K562 (cell line): ENCODE measurements at regions not wholly inside any gene's neighbourhood (a gene's known extent, or its start where the extent isn't known, plus 50 kb on each side); places are given as distances from the start of the nearest gene placed in this dataset.

Experiments
- DIDO1 ChIP-seq: fragments of 450-650 bp; IDR thresholded peaks from 2 replicates; pipeline ENCODE4 v1.6.1; 2016; ENCODE audit warnings: low read depth, missing biosample characterization, missing genetic modification characterization
- DMBX1 ChIP-seq: fragments of 250-450 bp; sonication (Bioruptor Pico); IDR thresholded peaks from 2 replicates; pipeline ENCODE4 v1.8.0; 2022; ENCODE audit warnings: inconsistent platforms, mild to moderate bottlenecking, moderate library complexity, borderline replicate concordance
- ELF1 ChIP-seq: fragments of 200-800 bp; sonication (Bioruptor generic); IDR thresholded peaks from 2 replicates; pipeline ENCODE4 v1.6.1; 2016; ENCODE audit warnings: missing genetic modification characterization, missing compliant biosample characterization
- ETV5 ChIP-seq: sonication (generic); formaldehyde crosslinking; IDR thresholded peaks from 2 replicates; pipeline ENCODE4 v1.4.0; 2020; ENCODE audit warnings: low read depth, mild to moderate bottlenecking, missing genetic modification reagents
- FOXP4 ChIP-seq: sonication (generic); formaldehyde crosslinking; IDR thresholded peaks from 2 replicates; pipeline ENCODE4 v1.8.0; 2022; ENCODE audit warnings: mild to moderate bottlenecking, missing genetic modification reagents, borderline replicate concordance
- HINFP ChIP-seq: fragments of 450-650 bp; conservative IDR thresholded peaks from 2 replicates; pipeline ENCODE4 v1.6.1; 2016; ENCODE audit warnings: missing genetic modification characterization, low read depth, mild to moderate bottlenecking, control low read depth, missing compliant biosample characterization
- KAT7 ChIP-seq: sonication (generic); formaldehyde crosslinking; IDR thresholded peaks from 2 replicates; pipeline ENCODE4 v1.8.0; 2022; ENCODE audit warnings: missing genetic modification reagents, mild to moderate bottlenecking, borderline replicate concordance
- KHSRP ChIP-seq: fragments of 450-650 bp; IDR thresholded peaks from 2 replicates; pipeline ENCODE4 v1.6.1; 2017
- L3MBTL2 ChIP-seq: fragments of 450-650 bp; IDR thresholded peaks from 2 replicates; pipeline ENCODE4 v1.6.1; 2016; ENCODE audit warnings: mild to moderate bottlenecking, moderate library complexity
- MAZ ChIP-seq, 2 experiments: fragments of 450-650 bp in 1 of 2; sonication (generic) in 1 of 2; formaldehyde crosslinking; IDR thresholded peaks in 1 of 2; conservative IDR thresholded peaks in 1 of 2; 2 replicates each; pipeline versions ENCODE4 v1.4.0 to v1.5.0; 2020; ENCODE audit warnings: mild to moderate bottlenecking in 1 of 2, missing genetic modification reagents in 1 of 2
- MCM3 ChIP-seq: fragments of 450-650 bp; IDR thresholded peaks from 2 replicates; pipeline ENCODE4 v1.6.1; 2016
- NCOA2 ChIP-seq, 2 experiments: fragments of 450-650 bp; IDR thresholded peaks; 2 replicates each; pipeline ENCODE4 v1.6.1; 2018; ENCODE audit warnings: mild to moderate bottlenecking in 2 of 2, moderate library complexity in 1 of 2; ENCODE audit not compliant: partially characterized antibody in 2 of 2
- RBM34 ChIP-seq: fragments of 200-400 bp; formaldehyde crosslinking; IDR thresholded peaks from 2 replicates; pipeline ENCODE4 v1.6.1; 2018; ENCODE audit warnings: low read length, borderline replicate concordance; ENCODE audit not compliant: insufficient read depth
- SAP30 ChIP-seq: fragments of 200-600 bp; sonication (generic); IDR thresholded peaks from 2 replicates; pipeline ENCODE4 v1.6.1; 2012; ENCODE audit warnings: borderline replicate concordance, low read depth, mild to moderate bottlenecking, moderate library complexity, low read length, control low read depth, inconsistent platforms; ENCODE audit not compliant: insufficient read depth, poor library complexity, severe bottlenecking
- SMARCA4 ChIP-seq: fragments of 450-650 bp; IDR thresholded peaks from 2 replicates; pipeline ENCODE4 v1.6.1; 2016
- SNRNP70 ChIP-seq: fragments of 200-400 bp; formaldehyde crosslinking; optimal IDR thresholded peaks from 2 replicates; pipeline ENCODE3; 2017; ENCODE audit warnings: low read depth, low read length
- SOX6 ChIP-seq: fragments of 450-650 bp; IDR thresholded peaks from 2 replicates; pipeline ENCODE4 v1.6.1; 2014; ENCODE audit warnings: mild to moderate bottlenecking
- TAF9B ChIP-seq: fragments of 450-650 bp; IDR thresholded peaks from 2 replicates; pipeline ENCODE4 v1.6.1; 2018; ENCODE audit warnings: mild to moderate bottlenecking; ENCODE audit not compliant: partially characterized antibody
- U2AF1 ChIP-seq: fragments of 200-400 bp; formaldehyde crosslinking; optimal IDR thresholded peaks from 2 replicates; pipeline ENCODE3; 2017; ENCODE audit warnings: mild to moderate bottlenecking, low read depth, low read length, moderate library complexity
- ZNF561 ChIP-seq: fragments of 450-650 bp; formaldehyde crosslinking; conservative IDR thresholded peaks from 2 replicates; pipeline ENCODE4 v1.4.0; 2020; ENCODE audit warnings: mild to moderate bottlenecking, moderate library complexity
- ZNF717 ChIP-seq: fragments of 250-450 bp; sonication (Bioruptor Pico); IDR thresholded peaks from 2 replicates; pipeline ENCODE4 v1.5.0; 2021
- ZNF764 ChIP-seq: fragments of 250-450 bp; sonication (Bioruptor Pico); IDR thresholded peaks from 2 replicates; pipeline ENCODE4 v1.4.0; 2020; ENCODE audit warnings: low read depth, mild to moderate bottlenecking, moderate library complexity
- TF ChIP-seq, protein P1 (sequence below), 2 experiments: fragments of 200-800 bp in 1 of 2; sonication (Bioruptor generic) in 1 of 2; sonication (generic) in 1 of 2; formaldehyde crosslinking in 1 of 2; IDR thresholded peaks in 1 of 2; conservative IDR thresholded peaks in 1 of 2; 2 replicates each; pipeline versions ENCODE4 v1.5.0 to v1.6.1; 2016 to 2020; ENCODE audit warnings: missing compliant biosample characterization in 1 of 2, missing genetic modification characterization in 1 of 2, missing genetic modification reagents in 1 of 2

- TF ChIP-seq HINFP (tag): no peak
- TF ChIP-seq ZNF764 (CRISPR knock-in tag): no peak
- 0 out of 2 replicates have a peak, but pooled peaks have one; percentile 15 for TF ChIP-seq L3MBTL2
- no peak for TF ChIP-seq DIDO1
- no peak for TF ChIP-seq U2AF1
- TF ChIP-seq DMBX1 (CRISPR knock-in tag): no peak
- no peak for TF ChIP-seq FOXP4
- no peak for TF ChIP-seq KAT7
- TF ChIP-seq MAZ (CRISPR knock-in tag; conservative IDR thresholded peaks at IDR 0.05 in 1 of 2, IDR thresholded peaks at IDR 0.05 in 1 of 2): peak; percentile 61 to 78
- TF ChIP-seq RBM34: no peak
- TF ChIP-seq SOX6: no peak
- no peak for TF ChIP-seq SNRNP70
- no peak for TF ChIP-seq ELF1 (tag)
- TF ChIP-seq SMARCA4: no peak
- TF ChIP-seq, protein P1, sequence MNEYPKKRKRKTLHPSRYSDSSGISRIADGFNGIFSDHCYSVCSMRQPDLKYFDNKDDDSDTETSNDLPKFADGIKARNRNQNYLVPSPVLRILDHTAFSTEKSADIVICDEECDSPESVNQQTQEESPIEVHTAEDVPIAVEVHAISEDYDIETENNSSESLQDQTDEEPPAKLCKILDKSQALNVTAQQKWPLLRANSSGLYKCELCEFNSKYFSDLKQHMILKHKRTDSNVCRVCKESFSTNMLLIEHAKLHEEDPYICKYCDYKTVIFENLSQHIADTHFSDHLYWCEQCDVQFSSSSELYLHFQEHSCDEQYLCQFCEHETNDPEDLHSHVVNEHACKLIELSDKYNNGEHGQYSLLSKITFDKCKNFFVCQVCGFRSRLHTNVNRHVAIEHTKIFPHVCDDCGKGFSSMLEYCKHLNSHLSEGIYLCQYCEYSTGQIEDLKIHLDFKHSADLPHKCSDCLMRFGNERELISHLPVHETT (CRISPR knock-in tag; conservative IDR thresholded peaks at IDR 0.05 in 1 of 2, IDR thresholded peaks at IDR 0.05 in 1 of 2): no peak
- no peak for TF ChIP-seq MCM3
- TF ChIP-seq NCOA2 (IDR thresholded peaks at IDR 0.05; ENCODE audit: partially characterized antibody in 2 of 2): no peak
- no peak for TF ChIP-seq ZNF561 (CRISPR knock-in tag)
- TF ChIP-seq KHSRP: no peak
- TF ChIP-seq ETV5 (CRISPR knock-in tag): no peak
- no peak for TF ChIP-seq TAF9B
- TF ChIP-seq ZNF717: no peak
- no peak for TF ChIP-seq SAP30
Observed at GRCh38 chr6:137313928-137314855, 95.0 kb upstream of the IFNGR1 start (continued).
